Right renal cortex interstitium (tissue), 3 donors: ENCODE measurements at regions not wholly inside any gene's neighbourhood (a gene's known extent, or its start where the extent isn't known, plus 50 kb on each side); places are given as distances from the start of the nearest gene placed in this dataset.

Experiments used
- DNase-seq, 3 donors: peaks; one replicate each; pipeline ENCODE4 v3.0.0-alpha.2; 2013; ENCODE audit warnings: low read depth in 3 of 3, low spot score in 2 of 3

DNA sequence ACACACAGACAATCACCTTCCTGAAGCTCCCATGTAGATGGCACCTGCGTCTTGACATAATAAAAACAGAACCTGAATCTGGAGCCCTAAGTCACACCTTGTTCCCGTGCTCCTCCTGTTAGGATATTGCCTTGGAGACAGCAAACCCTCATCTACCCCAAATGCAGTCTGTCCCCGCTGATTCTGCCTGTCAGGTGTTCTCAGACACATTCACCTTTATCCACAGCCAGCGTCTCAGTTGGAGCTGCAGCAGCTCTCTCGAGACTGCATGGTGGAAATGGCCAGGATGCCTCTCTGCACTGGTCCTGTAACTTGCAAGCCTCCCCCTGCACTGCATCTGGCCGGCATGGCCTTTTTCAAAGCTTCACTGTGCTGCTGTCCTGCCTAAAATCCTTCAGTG lies 218.0 kb upstream of the ZNF32 start:
- no peak for DNase-seq

DNA sequence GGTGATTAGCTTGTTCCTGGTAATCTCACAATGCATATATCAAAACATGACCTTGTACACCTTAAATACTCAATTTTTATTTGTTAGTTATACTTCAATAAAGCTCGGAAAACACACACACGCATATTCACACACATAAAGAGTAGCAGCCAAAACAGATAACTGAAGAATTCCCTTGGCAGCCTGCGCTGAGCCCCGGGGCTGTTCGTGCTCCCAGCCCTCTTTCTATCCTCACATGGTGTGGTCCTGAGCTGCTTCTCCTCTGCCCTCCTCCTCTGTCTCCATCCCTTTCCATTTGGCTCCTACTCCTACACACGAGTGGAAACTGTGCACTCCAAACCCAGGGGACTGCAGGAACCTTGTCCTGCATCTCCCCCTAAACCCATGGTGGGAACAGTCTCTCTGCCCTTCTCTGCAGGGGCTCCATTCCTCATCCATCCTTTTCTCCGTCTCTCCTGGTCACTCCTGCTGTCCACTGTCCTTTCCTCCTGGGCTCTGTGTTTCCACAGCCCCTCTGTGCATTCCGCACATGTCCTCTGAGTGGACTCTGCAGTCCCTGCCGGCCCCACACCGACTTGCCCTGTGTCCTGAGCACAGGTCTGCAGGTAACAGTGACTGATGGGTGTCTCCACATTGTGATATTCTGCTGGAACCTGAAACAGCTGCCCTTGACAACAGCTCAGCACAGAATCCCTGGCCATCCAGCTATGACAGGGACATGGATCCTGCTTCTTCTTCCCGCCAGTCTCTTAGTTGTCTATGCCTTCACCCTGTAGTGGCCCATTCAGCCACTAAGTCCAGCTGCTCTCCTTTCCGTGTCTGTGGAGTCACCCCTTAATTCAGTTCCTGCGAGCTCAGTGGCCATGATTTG lies 216.8 kb upstream of the ZNF32 start:
- no peak for DNase-seq

GRCh38 chr10:43864656-43865055 lies 216.0 kb upstream of the ZNF32 start:
- no peak for DNase-seq

GRCh38 chr10:43863859-43864591 lies 215.3 kb upstream of the ZNF32 start:
- DNase-seq = no peak

- DNase-seq = no peak
Measured at GRCh38 chr10:43863270-43863669, 214.6 kb upstream of the ZNF32 start.

DNA sequence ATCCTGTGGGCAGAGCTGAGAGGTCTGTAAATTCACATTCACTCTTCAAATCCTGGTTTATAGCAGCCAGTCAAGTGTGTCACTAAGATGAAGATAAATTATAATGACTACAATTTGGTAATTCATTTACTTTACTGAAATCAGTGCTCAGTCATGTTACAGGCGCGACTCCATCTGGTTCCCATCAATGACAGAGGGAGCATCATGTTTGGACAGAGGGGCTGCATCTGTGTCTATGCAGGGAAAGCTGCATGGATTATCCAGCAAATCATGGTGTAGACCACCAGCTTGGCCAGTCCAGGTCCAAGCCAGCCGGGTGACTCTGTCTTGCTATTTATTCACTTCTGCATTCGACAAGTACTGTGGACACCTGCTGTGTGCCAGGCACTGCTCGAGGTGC lies 214.1 kb upstream of the ZNF32 start:
- DNase-seq = no peak

GRCh38 chr10:43861966-43862751 lies 213.5 kb upstream of the ZNF32 start:
- DNase-seq = no peak

GRCh38 chr10:43859016-43859525 lies 210.4 kb upstream of the ZNF32 start:
- no peak for DNase-seq

DNA sequence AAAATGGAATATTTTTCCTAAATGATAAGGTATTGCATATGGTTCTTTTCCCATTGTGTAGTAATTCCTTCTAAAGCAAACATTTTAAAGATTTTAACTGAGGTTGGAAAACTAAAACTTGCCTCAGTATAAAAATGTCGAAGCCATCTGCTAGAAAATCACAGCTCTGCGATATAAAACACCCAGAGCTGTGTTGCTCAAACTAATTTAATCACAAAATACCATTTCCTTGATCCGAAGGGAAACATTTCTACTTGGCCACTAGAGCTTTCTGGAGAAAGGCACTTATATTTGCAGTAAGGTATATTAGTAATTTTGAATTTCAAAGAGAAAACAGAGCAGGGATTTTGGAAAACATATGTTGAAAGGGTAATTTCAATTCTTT lies 209.2 kb upstream of the ZNF32 start:
- no peak for DNase-seq

DNA sequence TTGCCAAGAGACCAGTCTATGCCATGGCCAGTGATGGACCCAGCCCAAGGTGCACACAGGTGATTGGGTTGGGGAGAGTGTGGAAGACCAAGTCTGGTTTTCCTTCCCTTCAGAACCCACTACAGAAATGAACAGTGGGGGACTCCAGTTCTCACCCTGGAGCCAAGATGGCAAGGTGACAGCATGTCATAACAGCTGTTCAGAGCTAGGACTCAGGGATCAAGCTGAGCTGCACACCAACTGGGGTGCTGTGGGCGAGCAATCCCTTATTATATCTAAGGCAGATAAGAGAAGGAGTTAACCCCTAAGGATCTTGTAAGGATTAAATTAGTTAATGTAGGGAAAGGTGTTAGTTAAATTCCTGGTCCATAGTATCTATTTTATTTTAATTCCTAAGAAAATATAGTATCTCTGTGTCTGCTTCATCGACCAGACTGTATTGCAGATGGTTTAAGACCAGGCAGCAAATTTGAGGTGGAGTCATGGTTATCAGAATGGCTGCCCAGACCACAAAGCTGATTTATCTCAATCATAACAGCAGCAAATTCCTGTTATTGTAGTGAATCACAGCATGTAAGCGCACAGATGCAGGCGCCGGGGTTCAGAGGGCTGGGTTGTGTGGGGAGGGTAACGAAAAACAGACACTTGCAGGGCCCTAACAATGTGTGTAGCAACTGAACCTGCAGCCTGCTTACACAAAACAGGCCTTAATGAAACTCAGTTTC lies 208.7 kb upstream of the ZNF32 start:
- no peak for DNase-seq

DNA sequence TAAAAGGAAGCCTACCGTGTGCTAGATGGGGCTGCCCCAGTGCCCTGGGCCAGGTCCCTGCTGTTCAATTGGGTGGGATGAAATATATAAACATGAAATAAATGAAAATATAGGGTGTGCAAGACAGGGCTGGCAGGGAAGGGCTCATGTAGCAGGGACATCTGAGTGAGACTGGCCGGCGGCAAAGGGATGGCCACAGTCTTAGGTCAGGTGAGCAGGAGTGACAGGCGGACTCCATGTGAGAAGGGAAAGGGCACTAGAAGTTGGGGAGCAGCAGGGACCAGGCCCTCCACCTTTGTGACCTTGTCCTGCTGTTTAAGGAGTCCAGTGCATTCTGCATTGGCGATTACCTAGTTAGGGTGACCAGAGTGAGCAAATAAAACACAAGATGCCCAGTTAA lies 207.6 kb upstream of the ZNF32 start:
- no peak for DNase-seq

DNA sequence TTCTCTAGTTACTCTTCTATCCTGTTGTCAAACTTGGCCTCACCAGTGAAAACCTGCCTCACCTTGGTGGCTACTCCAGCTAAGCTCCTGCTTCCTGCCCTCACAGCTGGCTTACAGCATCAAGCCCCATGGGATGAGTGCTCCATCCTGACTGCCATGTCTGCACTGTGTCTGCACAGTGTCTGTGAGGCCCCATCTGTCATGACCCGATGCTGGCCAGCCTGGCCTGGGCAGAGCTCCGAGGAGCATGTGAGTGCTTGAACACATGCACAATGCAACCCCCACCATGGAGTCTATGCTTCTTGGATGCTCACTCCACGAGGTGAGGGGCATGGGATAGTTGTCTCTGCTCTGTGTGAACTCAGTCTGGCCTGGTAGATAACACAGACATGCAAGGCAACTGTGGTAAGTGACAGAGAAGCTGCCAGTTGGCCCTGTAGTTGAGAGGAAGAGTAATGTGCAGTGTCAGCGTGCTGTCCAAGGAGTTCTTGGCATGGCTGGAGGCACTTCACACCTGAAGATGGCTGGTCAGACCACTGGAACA lies 207.1 kb upstream of the ZNF32 start:
- DNase-seq = no peak

GRCh38 chr10:43854007-43854406 lies 205.3 kb upstream of the ZNF32 start:
- DNase-seq = no peak

GRCh38 chr10:43853369-43853768 lies 204.7 kb upstream of the ZNF32 start:
- no peak for DNase-seq

DNA sequence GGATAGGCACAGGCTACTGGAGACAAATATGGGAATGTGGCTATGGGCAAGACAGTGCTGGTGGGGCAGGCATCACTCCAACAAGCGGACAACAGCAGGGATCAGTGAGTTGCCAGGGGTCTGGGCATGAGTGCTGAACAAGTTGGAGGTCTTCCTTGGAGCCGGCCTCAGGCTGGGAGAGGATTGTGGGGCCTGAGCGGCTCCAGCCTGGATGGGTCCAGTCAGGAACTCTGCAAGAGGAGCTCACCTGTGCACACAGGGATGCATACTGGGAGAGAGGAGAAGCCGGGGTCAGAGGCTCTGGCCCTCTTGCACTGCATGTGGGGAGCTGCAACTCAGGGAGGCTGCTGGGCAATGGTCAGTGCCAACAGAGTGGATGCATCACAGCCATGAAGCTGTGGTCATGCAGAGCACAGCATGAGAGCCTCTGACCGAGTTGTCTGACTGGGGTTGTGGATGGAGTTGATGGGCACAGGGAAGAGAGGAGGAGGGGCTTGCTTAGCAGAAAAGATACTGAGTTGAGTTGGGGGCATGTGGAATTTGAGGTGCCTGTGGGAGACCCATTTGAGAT lies 204.0 kb upstream of the ZNF32 start:
- DNase-seq = no peak

- DNase-seq = no peak
Measured at GRCh38 chr10:43852149-43852548, 203.5 kb upstream of the ZNF32 start.

- no peak for DNase-seq
Measured at GRCh38 chr10:43851030-43851429, 202.3 kb upstream of the ZNF32 start.

DNA sequence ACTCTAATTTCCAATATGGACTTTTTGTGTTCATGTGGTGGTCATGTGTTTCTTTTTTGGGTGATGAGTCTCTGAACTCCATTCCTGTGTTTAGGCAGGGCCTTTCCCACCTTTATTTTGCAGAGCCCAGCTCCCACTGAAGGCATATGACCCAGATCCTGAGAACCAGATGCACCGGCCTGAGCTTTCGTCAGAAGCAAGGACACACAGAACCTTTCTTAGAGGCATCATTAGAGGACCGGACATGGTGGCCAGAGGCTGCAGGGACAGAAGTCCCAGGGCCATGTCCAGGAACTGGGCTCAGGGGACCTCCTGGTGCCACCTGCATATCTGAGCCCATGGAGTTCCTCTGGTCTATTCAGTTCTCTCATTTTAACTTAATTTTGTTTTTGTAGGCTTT lies 200.9 kb upstream of the ZNF32 start:
- no peak for DNase-seq

DNA sequence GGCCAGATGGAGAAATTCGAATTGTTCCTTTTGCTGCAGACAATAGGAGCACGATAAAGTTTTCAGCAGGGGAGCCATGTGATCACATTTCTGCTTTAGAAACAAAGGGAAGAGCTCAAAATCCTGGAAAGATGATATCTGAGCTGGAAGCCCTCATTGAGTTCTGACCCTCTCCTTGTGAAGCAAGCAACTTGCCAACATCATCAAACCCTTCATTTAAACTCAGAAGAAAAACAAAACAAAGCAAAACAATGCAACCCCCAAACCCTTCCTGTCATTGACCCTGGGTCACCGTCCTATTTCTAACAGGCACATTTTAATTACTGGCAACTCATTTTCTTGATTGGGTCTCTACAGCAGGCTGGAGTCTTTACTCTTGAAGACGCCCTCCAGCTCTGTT lies 198.3 kb upstream of the ZNF32 start:
- no peak for DNase-seq

DNA sequence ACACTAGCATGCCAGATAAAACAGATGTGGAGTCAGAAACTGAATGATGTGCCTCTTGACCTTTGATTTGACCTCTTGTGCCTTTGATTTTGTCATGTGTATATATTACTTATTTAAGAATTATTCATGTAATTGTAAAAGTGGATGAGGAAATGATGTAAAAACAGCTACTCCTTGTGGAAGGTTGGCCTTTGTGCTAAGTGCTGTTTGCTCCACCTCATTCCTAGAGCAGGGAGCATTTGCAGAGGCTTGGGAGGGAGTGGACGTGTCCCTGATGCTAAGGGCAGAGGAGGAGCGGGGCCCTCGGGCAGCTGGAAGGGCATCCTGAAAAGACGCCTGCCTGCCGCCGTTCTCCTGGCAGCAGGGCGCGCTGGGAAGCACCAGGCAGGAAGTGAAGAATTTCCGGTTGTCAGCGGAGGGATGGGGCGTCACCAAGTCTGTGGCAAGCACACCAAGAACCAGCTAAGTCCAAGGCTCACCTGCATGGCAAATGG lies 197.6 kb upstream of the ZNF32 start:
- DNase-seq = no peak
